Spinal cord (tissue), 9 donors: ENCODE measurements at regions not wholly inside any gene's neighbourhood (a gene's known extent, or its start where the extent isn't known, plus 50 kb on each side); places are given as distances from the start of the nearest gene placed in this dataset.
A peak's percentile ranks its signal among the peaks of the same experiment; 100 is the strongest.
"Not testable (repeated sequence)": the region's sequence is repeated elsewhere in the genome, so short reads cannot be mapped to it uniquely, and the experiment has no call there.

Experiments used
- DNase-seq, 6 donors: peaks; one replicate each; pipeline versions ENCODE4 v3.0.0 to v3.0.0-alpha.2; 2013 to 2015; ENCODE audit warnings: low spot score in 6 of 6, low read depth in 4 of 6
- H3K27ac ChIP-seq: one replicate; pipeline ENCODE4 v1.5.1; 2013; ENCODE audit warnings: low read depth, low read length, control low read depth
- H3K27me3 ChIP-seq: one replicate; pipeline ENCODE4 v1.6.1; 2013; ENCODE audit warnings: low read length; ENCODE audit not compliant: control insufficient read depth, insufficient read depth
- H3K36me3 ChIP-seq: one replicate; pipeline ENCODE4 v1.6.1; 2013; ENCODE audit warnings: low read length; ENCODE audit not compliant: control insufficient read depth, insufficient read depth
- H3K4me1 ChIP-seq: one replicate; pipeline ENCODE4 v1.6.1; 2013; ENCODE audit warnings: low read length; ENCODE audit not compliant: control insufficient read depth, insufficient read depth
- H3K4me3 ChIP-seq: one replicate; pipeline ENCODE4 v1.5.1; 2013; ENCODE audit warnings: low read depth, low read length, control low read depth
- H3K9me3 ChIP-seq: one replicate; pipeline ENCODE4 v1.6.1; 2013; ENCODE audit warnings: low read length; ENCODE audit not compliant: control insufficient read depth, insufficient read depth
- WGBS: methylation state at CpG from one replicate; pipeline ENCODE4 v1.1.5; 2013; ENCODE audit warnings: missing lambda C conversion rate; ENCODE audit not compliant: insufficient coverage; 5-methylcytosine and 5-hydroxymethylcytosine counted together
- donor health status: healthy.

GRCh38 chr20:25898663-25899062 is 202.0 kb upstream of the ZNF337 start:
- not testable (repeated sequence) for H3K27me3 ChIP-seq, DNase-seq, H3K9me3 ChIP-seq, H3K4me1 ChIP-seq, H3K36me3 ChIP-seq, H3K4me3 ChIP-seq, H3K27ac ChIP-seq
- WGBS = 80% methylated on average over 5 of the region's 5 CpGs

- not testable (repeated sequence) for H3K4me3 ChIP-seq, H3K27ac ChIP-seq, H3K36me3 ChIP-seq, H3K4me1 ChIP-seq, DNase-seq, H3K9me3 ChIP-seq, H3K27me3 ChIP-seq
- no CpG with 5 or more reads among the region's 2 CpGs for WGBS
Observed at GRCh38 chr20:25879096-25879495, 182.4 kb upstream of the ZNF337 start.

GRCh38 chr20:25868650-25868979 is 172.0 kb upstream of the ZNF337 start:
- H3K27ac ChIP-seq, H3K36me3 ChIP-seq, DNase-seq, H3K9me3 ChIP-seq, H3K27me3 ChIP-seq: not testable (repeated sequence)
- Histone ChIP-seq H3K4me3 (peak overlapping the region; percentile 62), H3K4me1 (peaks cover 56% of the 10 kb centered on the region)
- 22% methylated on average over 17 of the region's 17 CpGs for WGBS

GRCh38 chr20:25867776-25868649 is 171.4 kb upstream of the ZNF337 start:
- Histone ChIP-seq H3K4me3 (peak overlapping the region; percentile 62), H3K36me3 (no peaks in the 10 kb centered on the region), H3K9me3 (peaks cover 1% of the 10 kb centered on the region), H3K4me1 (peaks cover 61% of the 10 kb centered on the region), H3K27me3 (no peaks in the 10 kb centered on the region), H3K27ac (no peak overlapping the region)
- WGBS = 12% methylated on average over 41 of the region's 46 CpGs
- DNase-seq = peak in 4 of 6 donors; percentile 78 to 97 (median 91)

- peak in 1 of 6 donors; percentile 5 for DNase-seq
- H3K27ac ChIP-seq, H3K27me3 ChIP-seq, H3K9me3 ChIP-seq, H3K36me3 ChIP-seq: not testable (repeated sequence)
- Histone ChIP-seq H3K4me3 (peak overlapping the region; percentile 62), H3K4me1 (peaks cover 69% of the 10 kb centered on the region)
- WGBS = 78% methylated on average over 22 of the region's 35 CpGs
Observed at GRCh38 chr20:25867015-25867775, 170.5 kb upstream of the ZNF337 start.

GRCh38 chr20:25865715-25866656 is 169.3 kb upstream of the ZNF337 start:
- no peaks in the 10 kb centered on the region for H3K27me3 ChIP-seq
- peaks cover 79% of the 10 kb centered on the region for H3K4me1 ChIP-seq
- H3K36me3 ChIP-seq = no peaks in the 10 kb centered on the region
- H3K27ac ChIP-seq = peak overlapping the region; percentile 10
- DNase-seq = peak in 4 of 6 donors; percentile 76 to 97 (median 88)
- H3K4me3 ChIP-seq = peak overlapping the region; percentile 42
- peaks cover 1% of the 10 kb centered on the region for H3K9me3 ChIP-seq
- 28% methylated on average over 42 of the region's 43 CpGs for WGBS

- 30% methylated on average over 24 of the region's 30 CpGs for WGBS
- peak overlapping the region; percentile 42 for H3K4me3 ChIP-seq
- not testable (repeated sequence) for H3K27ac ChIP-seq, H3K27me3 ChIP-seq, H3K9me3 ChIP-seq, H3K36me3 ChIP-seq
- peaks cover 88% of the 10 kb centered on the region for H3K4me1 ChIP-seq
- DNase-seq = peak in 2 of 6 donors; percentile 14 to 15
Observed at GRCh38 chr20:25864963-25865714, 168.5 kb upstream of the ZNF337 start.

- no peak overlapping the region for H3K27ac ChIP-seq
- DNase-seq = peak in 1 of 6 donors; percentile 5
- H3K4me1 ChIP-seq = peaks cover 95% of the 10 kb centered on the region
- H3K9me3 ChIP-seq = peaks cover 1% of the 10 kb centered on the region
- no peaks in the 10 kb centered on the region for H3K27me3 ChIP-seq
- no peak overlapping the region for H3K4me3 ChIP-seq
- WGBS = 42% methylated on average over 15 of the region's 15 CpGs
- H3K36me3 ChIP-seq = no peaks in the 10 kb centered on the region
Observed at GRCh38 chr20:25864326-25864962, 167.8 kb upstream of the ZNF337 start.
